GM18909 (cell line): ENCODE measurements at regions not wholly inside any gene's neighbourhood (a gene's known extent, or its start where the extent isn't known, plus 50 kb on each side); places are given as distances from the start of the nearest gene placed in this dataset.
"Not testable (repeated sequence)": the region's sequence is repeated elsewhere in the genome, so short reads cannot be mapped to it uniquely, and the experiment has no call there.

Source experiments
- ATAC-seq: cut with Tn5 transposase; IDR thresholded peaks from one replicate; pipeline ENCODE4 v1.9.1; 2021; ENCODE audit warnings: mild to moderate bottlenecking; ENCODE audit not compliant: unreplicated experiment, poor library complexity

DNA sequence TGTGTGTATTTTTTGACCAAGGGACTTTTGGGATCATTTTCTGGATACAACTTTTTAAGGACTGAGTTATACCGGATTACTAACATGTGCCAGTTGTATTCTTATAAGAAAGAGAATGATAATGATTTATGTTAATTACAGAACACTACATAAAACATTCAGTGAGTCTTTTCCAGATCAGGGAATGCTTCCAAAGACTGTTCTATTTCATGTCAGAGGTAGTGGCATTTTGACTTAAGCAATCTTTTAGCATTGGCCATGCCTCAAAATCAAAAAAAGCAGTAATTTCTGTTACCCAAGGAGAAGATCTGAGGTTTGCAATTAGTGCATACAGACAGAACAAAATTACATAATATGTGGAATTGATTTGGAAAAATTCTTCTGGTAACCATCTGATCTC lies 413.0 kb upstream of the CDH9 start:
- no peak for ATAC-seq

DNA sequence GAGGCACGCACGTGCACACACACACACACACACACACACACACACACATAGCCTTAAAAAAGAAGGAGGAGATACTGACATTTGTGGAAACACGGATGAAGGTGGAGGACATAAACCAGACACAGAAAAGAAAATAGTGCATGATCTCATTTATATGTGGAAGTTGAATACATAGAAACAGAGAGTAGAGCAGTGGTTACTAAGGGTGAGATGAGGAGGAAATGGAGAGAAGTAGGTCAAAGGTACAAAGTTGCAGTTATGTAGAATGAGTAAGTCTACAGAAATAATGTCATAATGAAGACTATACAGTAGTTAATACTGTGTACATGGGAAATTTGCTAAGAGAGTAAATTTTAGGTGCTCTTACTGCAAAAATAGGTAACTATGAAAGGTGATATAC lies 412.2 kb upstream of the CDH9 start:
- no peak for ATAC-seq

GRCh38 chr5:27439383-27439782 lies 401.0 kb upstream of the CDH9 start:
- ATAC-seq: not testable (repeated sequence)

DNA sequence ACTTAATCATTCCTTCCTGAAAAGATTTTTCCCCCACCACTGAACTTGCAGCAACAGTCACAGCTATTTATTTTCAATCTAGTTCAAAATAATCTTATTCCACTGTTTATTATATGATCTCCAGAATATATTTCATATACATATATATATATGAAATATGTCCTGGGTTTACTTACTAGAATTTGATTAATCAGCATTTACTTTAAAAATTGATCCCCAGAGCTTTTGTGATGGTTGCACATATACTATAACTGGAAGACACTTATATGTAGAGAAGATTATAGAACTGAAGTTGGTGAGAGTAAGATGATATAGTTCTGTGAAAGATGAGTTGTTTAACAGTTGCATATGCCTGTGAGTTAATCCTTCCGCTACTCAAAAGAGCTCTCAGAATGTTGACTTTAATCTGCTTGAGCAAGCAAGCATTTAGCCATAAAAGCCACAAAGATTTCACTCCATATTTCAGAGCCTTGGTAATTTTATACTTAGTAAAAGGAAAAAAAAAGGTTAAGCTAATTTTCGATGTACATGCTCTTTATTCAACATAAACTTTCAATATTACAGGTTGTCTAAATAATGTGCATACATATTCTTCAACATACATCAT lies 399.3 kb upstream of the CDH9 start:
- no peak for ATAC-seq

DNA sequence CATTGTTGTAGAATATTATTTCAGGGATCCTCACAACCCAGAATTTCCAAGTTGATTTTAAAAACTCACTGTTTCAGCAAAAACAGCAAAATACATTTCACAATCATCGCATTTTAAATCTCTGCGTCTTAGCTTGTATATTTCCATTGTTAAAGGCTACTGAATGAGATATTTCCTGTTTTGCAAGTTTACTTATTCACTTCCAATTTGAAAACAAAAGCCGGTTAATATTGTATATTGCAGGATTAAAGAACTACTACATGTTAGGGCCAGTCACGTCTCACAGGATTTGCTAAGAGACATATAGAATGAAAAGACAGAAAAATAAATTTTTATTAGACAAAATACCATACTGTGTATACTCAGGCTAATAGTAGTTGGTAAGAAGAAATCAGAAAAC lies 395.9 kb upstream of the CDH9 start:
- ATAC-seq: no peak

- ATAC-seq: no peak
Measured at GRCh38 chr5:27414099-27414498, 375.7 kb upstream of the CDH9 start.

DNA sequence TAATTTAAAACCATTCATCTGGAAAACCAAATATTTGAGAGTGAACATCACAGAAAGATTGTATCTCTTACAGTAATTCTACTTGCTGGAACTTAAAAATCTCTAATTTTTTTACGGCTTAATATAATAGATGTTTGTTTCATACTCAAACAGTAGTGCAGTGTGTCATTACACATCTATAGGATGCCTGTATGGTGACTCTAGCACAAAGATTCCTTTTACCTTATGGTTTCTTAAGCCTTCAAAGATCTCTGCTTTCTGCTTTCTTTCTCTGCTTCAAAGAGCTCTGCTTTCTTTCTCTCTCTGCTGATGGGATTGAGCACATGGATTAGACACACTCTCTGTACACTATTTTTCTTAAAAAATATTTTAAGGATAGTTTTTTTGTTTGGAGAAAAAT lies 374.0 kb upstream of the CDH9 start:
- no peak for ATAC-seq

DNA sequence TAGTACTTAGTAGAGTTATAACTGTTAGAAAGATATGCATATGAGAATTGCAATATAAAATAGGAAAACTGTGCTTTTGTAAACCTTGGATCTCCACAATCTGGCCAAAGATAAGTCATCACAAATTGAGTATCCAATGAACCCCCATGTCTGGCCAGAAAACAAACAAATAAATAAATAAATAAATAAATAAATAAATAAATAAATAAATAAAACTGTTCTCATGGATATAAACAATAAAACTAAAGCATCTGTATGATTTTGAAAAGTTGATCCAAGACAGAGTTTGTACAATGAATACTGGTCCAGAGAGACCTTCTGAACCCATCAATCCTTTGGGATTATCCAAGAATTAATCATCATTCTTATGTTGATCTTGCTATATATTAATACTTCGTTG lies 367.6 kb upstream of the CDH9 start:
- ATAC-seq: no peak

- no peak for ATAC-seq
Measured at GRCh38 chr5:27403243-27403882, 365.0 kb upstream of the CDH9 start.

GRCh38 chr5:27402828-27403227 lies 364.4 kb upstream of the CDH9 start:
- no peak for ATAC-seq

DNA sequence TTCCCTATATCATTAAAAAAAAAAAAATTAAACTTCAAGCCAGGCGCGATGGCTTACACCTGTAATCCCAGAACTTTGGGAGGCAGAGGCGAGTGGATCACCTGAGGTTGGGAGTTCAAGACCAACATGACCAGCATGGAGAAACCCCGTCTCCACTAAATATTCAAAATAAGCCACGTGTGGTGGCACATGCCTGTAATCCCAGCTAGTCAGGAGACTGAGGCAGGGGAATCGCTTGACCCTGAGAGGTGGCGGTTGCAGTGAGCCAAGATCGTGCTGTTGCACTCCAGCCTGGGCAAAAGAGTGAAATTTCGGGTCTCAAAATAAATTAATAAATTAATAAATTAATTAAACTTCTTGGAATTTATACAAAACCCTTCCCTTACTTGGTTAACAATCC lies 358.6 kb upstream of the CDH9 start:
- ATAC-seq: no peak

DNA sequence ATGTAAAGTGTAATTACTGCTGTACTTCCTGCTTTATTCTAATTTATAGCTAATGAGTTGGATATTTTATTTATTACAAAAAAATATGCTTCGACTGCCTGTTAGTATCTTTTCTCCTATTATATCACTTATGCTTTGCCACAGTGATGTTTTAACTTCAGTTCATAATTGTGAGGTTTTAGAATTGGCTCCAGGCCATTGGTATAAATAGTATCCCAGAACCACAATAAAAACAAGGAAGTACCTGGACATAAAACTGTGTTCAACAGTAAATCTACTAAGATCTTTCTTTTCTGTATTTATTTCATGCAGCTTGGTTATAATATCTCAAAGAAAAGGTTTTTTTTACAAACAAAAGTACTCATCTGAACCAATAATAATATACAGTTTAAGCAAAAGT lies 354.3 kb upstream of the CDH9 start:
- ATAC-seq: no peak

DNA sequence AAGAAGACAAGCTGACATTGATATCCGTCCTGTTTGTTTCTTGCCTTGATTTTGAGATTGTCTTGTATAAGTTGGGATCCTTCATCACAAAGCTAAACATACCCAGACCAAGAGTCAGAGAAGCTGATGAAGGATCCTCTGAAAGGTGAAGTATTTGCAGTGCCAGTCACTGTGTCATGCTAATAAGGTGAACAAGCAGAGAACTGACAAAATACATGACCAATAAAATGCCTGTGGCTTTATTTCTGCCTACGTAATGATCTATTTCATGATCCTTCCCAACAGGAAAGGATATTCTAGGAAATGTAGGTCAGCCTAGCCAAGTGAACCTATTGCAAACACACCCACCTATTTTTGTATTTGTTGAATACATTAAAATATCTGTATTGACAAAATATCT lies 351.3 kb upstream of the CDH9 start:
- no peak for ATAC-seq

DNA sequence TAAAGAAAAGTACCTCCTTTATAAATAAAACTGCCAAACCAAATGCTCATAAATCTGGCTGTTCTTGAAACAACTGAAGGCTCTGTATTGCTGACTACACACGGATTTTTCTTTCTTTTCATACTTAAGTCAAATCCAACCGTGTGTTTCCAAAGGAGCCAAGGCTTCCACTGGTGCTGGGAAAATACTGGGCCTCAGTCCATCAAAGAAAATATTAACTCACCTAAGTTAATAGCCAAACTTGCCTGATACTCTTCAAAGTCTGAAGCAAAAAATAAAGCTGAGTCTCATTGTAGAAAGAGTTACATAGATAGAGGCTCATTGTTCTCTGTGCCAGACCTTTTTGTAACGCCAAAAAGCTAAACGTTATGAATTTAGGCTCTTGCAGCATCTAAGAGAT lies 350.4 kb upstream of the CDH9 start:
- no peak for ATAC-seq

DNA sequence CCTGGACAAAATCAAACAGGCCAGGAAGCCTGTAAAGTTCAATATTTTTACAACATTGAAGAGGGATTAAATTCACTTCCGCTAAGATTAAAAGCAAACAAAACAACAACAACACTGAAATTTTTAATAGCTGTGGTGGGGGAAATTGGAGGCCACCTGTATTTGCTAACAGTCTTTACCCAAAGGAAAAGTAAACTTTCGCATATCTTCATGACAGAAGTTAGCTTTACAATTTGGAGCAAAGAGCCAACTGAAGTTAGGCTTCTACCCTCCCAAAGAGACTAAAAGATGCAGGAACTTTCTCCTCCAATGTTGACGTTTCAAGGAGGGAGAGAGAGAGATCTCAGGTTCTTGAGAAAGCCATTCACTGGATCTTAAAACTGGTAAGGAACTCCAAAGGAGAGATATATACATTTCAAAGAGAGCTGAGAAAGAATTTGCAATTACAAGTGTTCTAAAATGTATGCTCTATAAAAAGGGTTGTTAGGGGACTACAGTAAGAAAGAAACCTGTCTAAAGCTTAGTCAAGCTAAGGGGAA lies 349.2 kb upstream of the CDH9 start:
- ATAC-seq: no peak

- ATAC-seq: no peak
Measured at GRCh38 chr5:27381686-27382085, 343.3 kb upstream of the CDH9 start.

GRCh38 chr5:27377626-27378025 lies 339.2 kb upstream of the CDH9 start:
- no peak for ATAC-seq

DNA sequence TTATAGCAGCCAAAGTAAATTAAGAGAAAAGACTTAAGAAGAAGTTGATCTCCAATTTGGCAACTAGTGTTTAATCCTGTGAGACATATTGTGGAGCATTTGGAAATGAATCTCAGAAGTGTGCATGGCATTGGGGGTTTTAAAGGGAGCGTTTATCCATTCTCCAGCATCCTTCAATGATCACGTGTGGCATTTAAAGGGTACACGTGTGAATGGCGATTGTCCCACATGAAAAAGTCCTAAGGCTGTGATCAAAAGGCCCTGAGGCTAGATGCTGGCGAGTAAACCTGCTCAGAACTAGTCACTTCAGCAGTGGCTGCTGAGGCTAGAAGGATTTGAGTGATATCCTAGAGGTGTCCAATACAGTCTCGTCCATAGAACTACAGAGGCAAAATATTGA lies 315.6 kb upstream of the CDH9 start:
- ATAC-seq: no peak

DNA sequence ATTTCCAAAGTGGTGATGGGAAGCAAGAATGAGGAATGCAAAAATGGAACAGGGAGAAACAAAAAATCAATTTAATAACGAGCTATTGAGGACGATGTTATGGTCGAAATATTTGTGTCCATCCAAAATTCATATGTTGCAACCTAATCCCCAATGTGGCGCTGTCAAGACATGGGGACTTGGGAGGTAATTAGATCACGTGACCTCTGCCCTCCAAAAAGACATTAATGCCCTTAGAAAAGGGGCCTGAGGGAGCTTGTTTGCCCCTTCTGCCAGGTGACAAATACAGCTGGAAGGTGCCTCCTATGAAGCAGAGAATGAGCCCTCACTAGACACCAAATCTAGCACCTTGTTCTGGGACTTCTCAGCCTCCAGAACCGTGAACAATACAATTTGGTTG lies 315.2 kb upstream of the CDH9 start:
- no peak for ATAC-seq

DNA sequence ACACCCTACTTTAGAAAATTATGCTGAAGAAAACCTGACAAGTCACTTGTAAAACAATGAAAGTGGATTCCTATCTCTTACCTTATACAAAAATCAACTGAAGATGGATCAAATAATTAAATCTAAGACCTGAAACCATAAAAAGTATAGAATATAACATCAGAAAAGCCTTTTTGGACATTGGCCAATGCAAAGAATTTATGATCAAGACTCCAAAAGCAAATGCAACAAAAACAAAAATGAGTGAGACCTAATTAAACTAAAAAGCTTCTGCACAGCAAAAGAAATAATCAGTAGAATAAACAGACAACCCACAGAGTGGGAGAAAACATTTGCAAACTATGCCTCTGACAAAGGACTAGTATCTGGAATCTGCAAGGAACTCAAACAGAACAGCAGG lies 303.0 kb upstream of the CDH9 start:
- no peak for ATAC-seq

GRCh38 chr5:27336817-27337216 lies 298.4 kb upstream of the CDH9 start:
- no peak for ATAC-seq

DNA sequence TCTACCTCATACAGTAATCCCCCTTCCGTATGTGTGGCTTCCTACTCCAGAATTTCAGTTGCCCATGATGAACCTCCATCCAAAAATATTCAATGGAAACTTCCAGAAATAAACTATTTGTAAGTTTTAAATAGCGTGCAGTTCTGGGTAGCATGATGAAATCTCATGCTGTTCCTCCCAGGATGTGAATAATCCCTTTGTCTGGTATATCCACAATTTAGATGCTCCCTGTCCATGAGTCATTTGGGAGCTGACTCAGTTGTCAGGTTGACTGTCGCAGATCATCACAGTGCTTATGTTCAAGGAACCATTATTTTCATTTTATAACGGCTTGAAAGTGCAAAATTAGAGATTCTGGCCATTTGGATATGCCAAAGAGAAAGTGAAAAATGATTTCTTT lies 290.1 kb upstream of the CDH9 start:
- no peak for ATAC-seq
